SK-MEL-5 (cell line): ENCODE measurements at regions not wholly inside any gene's neighbourhood (a gene's known extent, or its start where the extent isn't known, plus 50 kb on each side); places are given as distances from the start of the nearest gene placed in this dataset.
A peak's percentile ranks its signal among the peaks of the same experiment; 100 is the strongest.
"Not testable (repeated sequence)": the region's sequence is repeated elsewhere in the genome, so short reads cannot be mapped to it uniquely, and the experiment has no call there.

ENCODE experiments used
- DNase-seq: peaks from one replicate; pipeline ENCODE4 v3.0.0-alpha.2; 2016; ENCODE audit warnings: low read depth, low spot score
- in situ Hi-C: cut with HindIII; loops from 2 replicates; pipeline ENCODE4 v1.10.0; 2016; ENCODE audit warnings: low sequenced_read_pairs, high pct_unique_total_duplicates, low pct_unique_long_range_greater_than_20kb

DNA sequence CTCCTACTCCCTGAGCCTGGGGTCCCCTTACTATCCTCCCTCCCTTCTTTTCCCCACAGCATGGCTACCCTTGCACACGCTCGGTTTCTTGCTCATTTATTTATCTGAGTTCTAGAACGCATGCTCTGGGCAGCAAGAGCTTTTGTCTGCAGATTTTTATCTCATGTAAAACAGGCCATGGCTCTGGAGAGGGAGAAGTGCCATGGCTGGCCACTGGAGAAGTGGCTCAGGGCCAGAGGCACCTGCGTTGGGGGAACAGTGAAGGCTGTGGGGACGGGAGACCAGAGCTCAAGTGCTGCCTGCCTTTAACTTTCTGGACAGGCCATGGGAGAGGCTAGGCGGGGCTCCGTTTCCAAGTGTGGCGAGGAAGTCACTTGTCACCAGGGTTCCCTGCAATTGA lies 177.7 kb upstream of the SULF2 start:
- in situ Hi-C loops: no loop called here
- no peak for DNase-seq

DNA sequence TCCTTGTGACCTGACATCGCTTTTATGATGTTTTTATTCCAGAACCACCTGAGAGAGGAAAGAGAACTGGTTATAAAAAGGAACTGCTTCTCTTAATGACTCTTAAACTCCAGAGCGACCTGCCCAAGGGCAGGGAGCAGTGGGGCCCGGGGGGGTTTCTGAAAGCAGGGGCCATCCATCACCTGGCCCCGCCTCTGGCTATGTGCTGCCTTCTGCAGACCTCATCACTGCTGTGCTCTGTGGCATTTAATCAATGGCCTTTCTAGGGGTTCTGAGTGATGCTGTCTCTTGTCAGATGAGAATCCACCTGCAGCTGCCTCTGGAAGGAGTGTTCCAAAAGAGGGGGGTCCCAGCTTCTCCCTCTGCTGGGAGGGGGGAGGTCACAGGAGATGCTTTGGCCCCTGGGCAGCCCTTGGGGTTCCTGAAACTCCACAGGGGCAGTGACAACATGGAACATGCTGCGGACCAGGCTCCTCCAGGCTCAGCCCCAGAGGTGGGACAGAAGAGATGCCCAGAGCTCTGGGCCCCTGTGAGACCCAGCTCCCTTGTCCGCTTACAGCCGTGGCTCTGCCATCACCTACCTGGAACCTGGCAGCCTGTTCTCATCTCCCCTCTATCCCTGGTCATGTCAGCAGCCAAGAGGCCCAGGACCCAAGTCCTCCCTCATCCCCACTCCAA lies 177.1 kb upstream of the SULF2 start:
- in situ Hi-C loops: no loop called here
- DNase-seq: no peak

DNA sequence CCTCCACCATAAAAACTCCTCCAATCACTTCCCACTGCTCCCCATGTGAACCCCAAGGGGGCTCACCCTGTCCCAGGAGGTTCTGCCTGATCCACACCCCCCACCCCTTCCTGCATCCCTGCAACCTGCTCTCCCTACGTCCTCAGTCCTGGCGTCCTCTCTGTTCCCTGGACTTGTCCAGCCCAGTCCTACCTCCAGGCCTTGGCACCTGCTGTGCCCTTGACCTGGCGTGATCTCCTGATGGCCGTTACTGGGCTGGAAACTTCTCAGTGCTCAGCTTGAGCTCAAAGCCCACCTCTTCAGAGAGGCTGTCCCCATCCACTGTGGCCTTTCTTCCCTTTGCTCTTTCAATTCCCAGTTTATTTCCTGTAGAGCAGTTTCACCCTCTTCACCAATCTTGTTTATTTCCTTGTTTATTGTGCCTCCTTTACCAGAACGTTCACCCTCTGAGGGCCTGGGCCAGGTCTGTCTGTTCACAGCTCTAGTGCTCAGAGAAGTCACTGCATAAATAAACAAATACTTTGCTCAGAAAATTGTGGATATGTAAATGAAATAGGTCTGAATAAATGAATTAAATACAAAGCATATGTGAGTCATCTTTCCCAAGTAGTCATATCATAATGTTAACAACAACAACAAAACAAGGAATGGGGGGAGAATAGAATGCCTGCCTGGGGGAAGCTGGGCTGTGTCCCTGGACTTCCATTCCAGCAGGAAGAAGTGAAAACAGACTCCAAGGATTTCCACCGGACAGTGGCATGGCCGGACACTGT lies 175.7 kb upstream of the SULF2 start:
- in situ Hi-C loops: no loop called here
- DNase-seq: no peak

GRCh38 chr20:47960277-47960676 lies 175.0 kb upstream of the SULF2 start:
- in situ Hi-C loops: no loop called here
- DNase-seq: no peak

DNA sequence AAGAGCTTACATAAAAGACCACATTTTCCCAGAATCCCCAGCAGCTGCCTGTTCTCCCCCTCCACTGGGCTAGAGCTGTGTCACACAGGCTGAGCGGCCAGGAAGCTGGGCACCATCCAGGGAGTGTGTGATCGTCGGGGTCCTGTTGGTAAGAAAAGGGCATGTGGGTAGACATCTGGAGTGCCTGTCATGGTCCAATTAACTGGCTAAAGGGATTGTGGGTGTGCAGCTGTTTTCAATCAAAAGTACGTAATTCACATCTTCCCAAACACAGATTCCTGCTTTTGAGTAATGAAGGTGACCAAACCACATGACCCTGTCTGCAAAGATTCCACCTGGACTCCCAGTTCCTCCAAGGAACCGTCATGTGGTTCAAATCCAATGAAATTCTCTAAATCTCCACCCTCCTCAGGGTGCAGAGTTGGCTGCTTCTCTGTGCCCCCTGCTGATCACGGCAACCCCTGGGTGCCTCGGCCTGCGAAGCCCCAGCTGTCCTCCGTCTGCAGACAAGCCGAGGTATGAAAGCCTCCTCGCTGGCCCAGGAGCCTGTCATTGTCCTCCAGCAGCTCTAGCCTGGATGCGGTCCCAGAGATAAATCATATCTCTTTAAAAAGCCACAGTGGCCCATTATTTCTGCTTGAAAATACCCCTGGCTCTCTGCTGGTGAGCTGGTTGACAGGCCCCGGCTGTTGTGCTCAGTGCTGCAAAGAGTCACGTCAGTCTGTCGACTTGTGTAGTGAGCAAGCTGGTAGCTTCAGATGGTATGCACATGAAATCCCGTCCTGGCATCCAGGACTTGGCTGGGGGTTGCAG lies 172.9 kb upstream of the SULF2 start:
- DNase-seq, in situ Hi-C loops: not testable (repeated sequence)

GRCh38 chr20:47957135-47957534 lies 171.9 kb upstream of the SULF2 start:
- in situ Hi-C loops: no loop called here
- no peak for DNase-seq

DNA sequence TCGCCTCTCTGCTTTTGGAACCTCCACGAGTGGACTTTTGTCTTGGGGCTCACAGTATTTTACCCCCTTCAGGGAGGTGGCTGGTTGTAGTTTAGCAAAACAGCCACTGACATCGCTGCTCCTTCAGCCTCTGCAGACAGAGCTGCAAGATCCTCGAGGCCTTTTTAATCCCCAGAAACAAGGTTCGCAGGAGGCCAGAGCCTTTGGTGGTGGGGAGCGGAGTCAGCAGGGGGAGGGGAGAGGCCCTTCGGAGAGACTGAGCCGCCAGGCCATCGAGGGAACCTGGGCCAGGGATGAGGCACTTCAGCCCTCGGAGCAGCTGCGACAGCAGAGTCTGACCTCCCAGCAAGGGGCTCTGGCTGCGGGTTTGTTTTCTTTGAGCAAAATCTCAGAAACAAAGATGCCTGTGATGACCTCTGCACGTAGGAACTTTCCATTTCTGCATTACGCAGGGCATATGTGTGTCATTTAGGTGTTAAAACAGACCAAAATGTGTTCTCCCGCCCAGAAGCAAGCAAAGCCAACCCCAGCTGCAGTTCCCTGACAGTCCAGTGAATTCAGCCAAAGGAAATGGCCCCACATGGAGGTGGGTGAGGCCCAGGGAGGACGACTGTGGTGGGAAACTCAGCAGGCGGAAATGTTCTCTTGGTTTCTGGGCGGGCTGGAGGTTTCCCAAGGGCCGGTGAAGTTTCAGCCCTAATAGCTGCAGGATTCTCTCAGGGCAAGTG lies 171.2 kb upstream of the SULF2 start:
- in situ Hi-C loops: no loop called here
- DNase-seq: no peak

DNA sequence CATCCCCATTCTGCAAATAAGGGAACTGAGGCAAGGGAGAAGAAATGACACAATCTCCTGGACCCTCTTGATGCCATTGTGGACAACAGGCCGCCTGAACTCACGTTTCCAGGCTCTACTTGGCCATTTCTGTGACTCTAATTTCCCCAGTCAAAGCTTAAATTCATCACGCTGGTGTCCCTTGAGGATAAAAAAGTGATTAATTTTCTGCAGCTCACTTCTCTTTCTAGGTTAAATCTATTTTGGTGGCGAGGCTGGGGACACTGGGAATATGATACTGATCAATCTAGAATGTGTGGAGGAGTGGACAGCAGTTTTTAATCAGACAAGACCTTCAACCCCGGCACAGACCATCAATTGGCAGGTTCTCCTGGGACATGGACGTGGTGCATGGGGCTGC lies 168.2 kb upstream of the SULF2 start:
- DNase-seq: no peak
- in situ Hi-C loops: no loop called here

DNA sequence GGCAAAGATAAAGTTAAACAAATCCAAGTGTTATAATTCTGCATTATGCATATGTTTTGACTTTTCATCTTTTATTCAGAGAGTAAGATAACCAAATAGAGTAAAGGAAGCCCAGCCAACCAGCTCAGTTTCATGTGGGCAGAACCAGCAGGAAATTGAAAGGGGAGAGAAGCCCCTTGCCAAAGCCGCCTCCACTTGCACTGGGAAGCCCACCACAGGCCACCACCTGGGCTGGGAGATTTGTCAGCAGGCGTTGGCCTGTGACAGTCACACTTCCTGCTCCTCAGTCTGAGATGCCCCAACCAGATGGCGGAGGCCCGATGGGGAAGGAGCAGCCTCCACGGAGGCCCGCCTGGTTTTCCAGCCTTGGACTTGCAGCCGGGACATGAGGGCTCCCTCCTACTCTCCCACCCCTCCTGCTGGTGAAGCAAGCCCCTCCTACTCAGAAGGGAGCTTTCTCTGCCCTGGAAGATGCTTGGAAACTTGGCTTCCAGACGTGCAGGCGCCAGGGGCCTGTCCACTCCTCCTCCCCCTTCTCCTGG lies 166.8 kb upstream of the SULF2 start:
- no peak for DNase-seq
- in situ Hi-C loops: no loop called here

GRCh38 chr20:47951521-47951971 lies 166.3 kb upstream of the SULF2 start:
- DNase-seq: peak; percentile 16

GRCh38 chr20:47950913-47951283 lies 165.6 kb upstream of the SULF2 start:
- DNase-seq: no peak
- in situ Hi-C loops: no loop called here

More at GRCh38 chr20:47951521-47951971, 166.3 kb upstream of the SULF2 start:
- in situ Hi-C loops: no loop called here

DNA sequence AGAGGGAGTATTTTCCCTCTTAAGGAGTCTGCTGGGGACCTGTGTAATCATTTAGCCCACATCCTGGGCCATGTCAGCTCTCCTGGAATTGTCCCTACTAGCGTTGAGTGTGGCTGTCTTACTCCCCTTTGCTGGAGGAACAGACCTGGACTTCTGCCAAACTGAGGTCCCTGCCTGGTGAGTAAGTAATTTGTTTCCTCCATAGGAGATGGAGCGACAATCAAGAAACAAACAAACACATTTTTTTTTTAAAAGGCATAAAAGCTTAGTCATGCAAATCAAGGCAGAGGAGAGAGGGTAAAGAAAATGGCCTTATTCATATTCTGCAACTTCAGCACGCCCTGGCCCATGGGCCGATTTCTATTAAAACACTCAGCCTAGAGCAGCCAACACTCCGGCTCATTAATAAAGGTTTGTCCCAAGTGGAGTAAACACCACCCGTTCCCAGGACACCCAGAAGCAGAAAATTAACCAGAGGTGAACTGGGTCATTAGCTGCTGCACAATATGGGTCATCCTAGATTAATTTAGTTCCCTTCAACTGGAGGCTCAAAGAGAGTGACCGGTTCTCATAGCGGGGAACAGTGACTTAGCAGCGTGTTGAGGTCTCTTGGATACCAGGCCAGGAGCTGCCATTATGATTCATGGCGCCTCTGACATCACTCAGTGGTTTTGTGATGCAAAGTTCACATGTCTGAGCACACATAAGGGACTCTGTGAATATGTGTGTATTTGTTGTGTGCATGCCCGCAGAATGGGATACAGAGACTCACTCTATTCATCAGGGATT lies 165.0 kb upstream of the SULF2 start:
- no peak for DNase-seq
- in situ Hi-C loops: no loop called here

DNA sequence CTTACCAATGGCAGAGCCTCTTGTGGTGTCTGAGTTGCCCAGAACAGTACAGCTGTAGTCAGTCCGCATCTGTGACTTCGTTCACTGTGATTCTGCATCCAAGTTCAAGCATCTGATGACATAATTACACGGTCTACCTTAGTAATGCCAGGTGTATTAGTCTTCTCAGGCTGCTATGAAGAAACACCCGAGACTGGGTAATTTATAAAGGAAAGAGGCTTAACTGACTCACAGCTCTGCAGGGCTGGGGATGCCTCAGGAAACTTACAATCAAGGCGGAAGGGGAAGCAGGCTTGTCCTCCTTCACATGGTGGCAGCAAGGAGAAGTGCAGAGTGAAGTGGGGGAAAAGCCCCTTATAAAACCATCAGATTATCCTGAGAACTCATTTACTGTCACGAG lies 163.9 kb upstream of the SULF2 start:
- DNase-seq: no peak
- in situ Hi-C loops: no loop called here

DNA sequence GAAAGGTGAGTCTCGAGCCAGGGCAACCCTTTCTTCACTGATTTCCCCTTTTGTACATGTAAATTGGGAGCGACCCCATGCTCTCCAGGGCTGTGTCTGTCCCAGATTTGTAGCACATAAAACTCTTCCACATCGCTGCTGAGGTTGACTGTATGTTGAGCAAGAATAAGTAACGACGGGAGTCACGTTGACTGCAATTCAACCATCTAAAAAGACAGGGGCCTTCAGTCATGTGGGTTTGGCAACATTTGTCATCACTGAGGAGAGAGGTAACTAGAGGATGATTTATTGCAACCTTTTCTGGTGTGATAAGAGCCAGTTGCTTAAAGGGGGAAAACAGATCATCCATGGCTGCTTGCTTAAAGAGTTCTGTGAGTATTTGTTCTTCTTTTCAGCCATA lies 159.4 kb upstream of the SULF2 start:
- DNase-seq: no peak
- in situ Hi-C loops: no loop called here

- no peak for DNase-seq
- in situ Hi-C loops: no loop called here
These were observed 156.6 kb upstream of the SULF2 start for GRCh38 chr20:47941869-47942268.

- no peak for DNase-seq
- in situ Hi-C loops: no loop called here
These were observed 155.0 kb upstream of the SULF2 start for GRCh38 chr20:47940101-47940813.
